ENCODE measurements at regions not wholly inside any gene's neighbourhood (a gene's known extent, or its start where the extent isn't known, plus 50 kb on each side); places are given as distances from the start of the nearest gene placed in this dataset.

DNA sequence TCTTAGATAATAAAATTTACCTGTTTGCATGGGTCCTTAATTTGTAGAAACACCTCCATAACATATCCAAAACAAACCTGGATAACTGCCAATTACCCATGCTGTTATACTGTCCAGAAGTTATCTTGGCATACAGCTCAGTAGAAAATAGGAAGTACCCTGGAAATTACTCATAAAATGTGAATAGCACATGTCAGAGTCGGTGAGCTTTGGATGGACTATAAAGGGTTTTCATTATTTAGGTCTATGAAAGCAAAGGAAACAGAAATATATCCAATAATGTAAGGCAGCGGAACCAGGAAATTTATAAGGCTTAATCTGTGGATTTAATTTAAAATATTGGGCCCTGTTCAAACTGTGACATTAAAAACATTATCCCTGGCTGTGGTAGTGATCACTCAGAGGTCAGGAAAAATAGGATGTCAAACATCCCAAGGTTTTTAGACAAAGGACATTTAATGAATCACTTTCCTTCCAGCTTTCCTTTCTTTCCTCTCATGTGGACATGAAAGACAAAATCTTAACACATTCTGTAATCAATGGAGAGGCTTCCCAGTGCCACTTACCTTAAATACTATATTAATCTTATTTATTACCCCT is 459.0 kb upstream of the DPH6 start:
- H3K4me3 ChIP-seq (ENCODE audit: insufficient read depth, low read depth, low read length): no peak overlapping the region
- ChIA-PET CTCF (interaction anchor here (0.7 kb wide), 1 partner anchor 32 kb away, joined by 3 read pairs; no protein-coding TSS in a partner anchor), POLR2A (ENCODE audit: unreplicated experiment) (no interaction called here)
- H3K18ac ChIP-seq (ENCODE audit: low read depth, low read length): no peak overlapping the region
- H2BK5ac ChIP-seq (ENCODE audit: low read depth, low read length, poor library complexity, severe bottlenecking): no peak overlapping the region
- H3K9ac ChIP-seq (ENCODE audit: low read depth, low read length): no peak overlapping the region
- no peak for ATAC-seq (ENCODE audit: low read depth)
- dilution Hi-C loops (cut with HindIII; ENCODE audit: low sequenced_read_pairs, unreplicated experiment) (no loop called here), in situ Hi-C loops (cut with MboI; ENCODE audit: low sequenced_read_pairs) (no loop called here), intact Hi-C loops (cut with micrococcal nuclease) (no loop called here)
- no peak overlapping the region for H3K27ac ChIP-seq (ENCODE audit: insufficient read depth, low read length)
- H2BK120ac ChIP-seq (ENCODE audit: low read depth, low read length): no peak overlapping the region
- no peak overlapping the region for H4K8ac ChIP-seq (ENCODE audit: low read depth in 2 of 2, low read length in 2 of 2)
- TF ChIP-seq, protein P1, sequence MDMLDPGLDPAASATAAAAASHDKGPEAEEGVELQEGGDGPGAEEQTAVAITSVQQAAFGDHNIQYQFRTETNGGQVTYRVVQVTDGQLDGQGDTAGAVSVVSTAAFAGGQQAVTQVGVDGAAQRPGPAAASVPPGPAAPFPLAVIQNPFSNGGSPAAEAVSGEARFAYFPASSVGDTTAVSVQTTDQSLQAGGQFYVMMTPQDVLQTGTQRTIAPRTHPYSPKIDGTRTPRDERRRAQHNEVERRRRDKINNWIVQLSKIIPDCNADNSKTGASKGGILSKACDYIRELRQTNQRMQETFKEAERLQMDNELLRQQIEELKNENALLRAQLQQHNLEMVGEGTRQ (IDR thresholded peaks at IDR 0.05; ENCODE audit: low read depth, low read length): no peak
- TF ChIP-seq MXI1 (IDR thresholded peaks at IDR 0.05; ENCODE audit: borderline replicate concordance, low read depth, low read length) (no peak), SMC3 (IDR thresholded peaks at IDR 0.05; ENCODE audit: low read depth, low read length) (no peak)
- no peaks in the 10 kb centered on the region for H4K20me1 ChIP-seq (ENCODE audit: insufficient read depth, low read length)
- H3K23ac ChIP-seq (ENCODE audit: low read depth, low read length): no peak overlapping the region
- H4K91ac ChIP-seq (ENCODE audit: insufficient read depth, low read depth, low read length): no peak overlapping the region
- no peaks in the 10 kb centered on the region for H3K9me1 ChIP-seq (ENCODE audit: insufficient read depth, low read length)
- no peaks in the 10 kb centered on the region for H3K36me3 ChIP-seq (ENCODE audit: control insufficient read depth, insufficient read depth, low read length)
- H4K5ac ChIP-seq (ENCODE audit: low read depth, low read length): no peak overlapping the region
- H2AK9ac ChIP-seq (replicated peaks; ENCODE audit: low read depth, low read length, poor library complexity): no peak overlapping the region
- H3K9me3 ChIP-seq (ENCODE audit: control insufficient read depth, insufficient read depth, low read length): no peaks in the 10 kb centered on the region; the same call in 1 of the 2 replicates
- H3K56ac ChIP-seq (ENCODE audit: extremely low read depth, insufficient read depth, low read length): no peak overlapping the region
- no peak for DNase-seq
- no TSS peak for BruUV-seq (replicated peaks)
- no CpG with 5 or more reads among the region's 2 CpGs for WGBS, 2 experiments (ENCODE audit: extremely low coverage in 2 of 2, insufficient read length in 1 of 2)
- no peak overlapping the region for H2BK20ac ChIP-seq (ENCODE audit: low read depth, low read length)
- H2BK15ac ChIP-seq (ENCODE audit: low read depth, low read length): no peak overlapping the region
- no peak overlapping the region for H3K4me2 ChIP-seq (ENCODE audit: low read depth, low read length)
- no peaks in the 10 kb centered on the region for H3K4me1 ChIP-seq (ENCODE audit: control insufficient read depth, insufficient read depth, low read length)
- no peak overlapping the region for H3K14ac ChIP-seq (replicated peaks; ENCODE audit: low read depth, low read length)
- no peak overlapping the region for H2AK5ac ChIP-seq (ENCODE audit: low read depth, low read length)
- H3K4ac ChIP-seq (ENCODE audit: low read depth, low read length): no peak overlapping the region
- H2AFZ ChIP-seq (replicated peaks; ENCODE audit: low read length, poor library complexity): no peak overlapping the region
- no peaks in the 10 kb centered on the region for H3K79me1 ChIP-seq (ENCODE audit: low read depth in 1 of 2, low read length in 2 of 2)
- no peaks in the 10 kb centered on the region for H3K27me3 ChIP-seq (ENCODE audit: control insufficient read depth, insufficient read depth, low read length)

Data from IMR-90 (cell line).